SK-N-SH treated with all-trans-retinoic acid at 6 μM for 48 hours (cell line): ENCODE measurements at regions not wholly inside any gene's neighbourhood (a gene's known extent, or its start where the extent isn't known, plus 50 kb on each side); places are given as distances from the start of the nearest gene placed in this dataset.

Experiments used
- ATAC-seq: fragments of 200-7000 bp; cut with Tn5 transposase; 3 replicates; pipeline ENCODE4 v1.9.1; 2020; ENCODE audit warnings: mild to moderate bottlenecking, moderate library complexity
- ARNTL ChIP-seq: fragments of 450-650 bp; formaldehyde crosslinking; IDR thresholded peaks from 2 replicates; pipeline ENCODE4 v1.5.0; 2020; ENCODE audit warnings: low read depth, mild to moderate bottlenecking, moderate library complexity, borderline replicate concordance
- BACH2 ChIP-seq: fragments of 250-450 bp; sonication (Bioruptor Pico); IDR thresholded peaks from 2 replicates; pipeline ENCODE4 v1.9.0; 2021; ENCODE audit warnings: mild to moderate bottlenecking, borderline replicate concordance
- CREB5 ChIP-seq: fragments of 250-450 bp; sonication (Bioruptor Pico); IDR thresholded peaks from 2 replicates; pipeline ENCODE4 v1.5.1; 2020; ENCODE audit warnings: low read depth, mild to moderate bottlenecking, moderate library complexity
- CSDC2 ChIP-seq: fragments of 250-450 bp; sonication (Bioruptor Pico); IDR thresholded peaks from 2 replicates; pipeline ENCODE4 v1.5.0; 2020; ENCODE audit warnings: mild to moderate bottlenecking, moderate library complexity
- CSRNP3 ChIP-seq: fragments of 250-450 bp; sonication (Bioruptor Pico); IDR thresholded peaks from 2 replicates; pipeline ENCODE4 v1.5.1; 2021; ENCODE audit warnings: mild to moderate bottlenecking, moderate library complexity
- ESRRG ChIP-seq: fragments of 250-450 bp; sonication (Bioruptor Pico); IDR thresholded peaks from 2 replicates; pipeline ENCODE4 v1.6.1; 2021; ENCODE audit warnings: mild to moderate bottlenecking
- GLIS3 ChIP-seq: fragments of 250-450 bp; sonication (Bioruptor Pico); IDR thresholded peaks from 2 replicates; pipeline ENCODE4 v1.5.0; 2020; ENCODE audit warnings: mild to moderate bottlenecking, moderate library complexity
- ISL1 ChIP-seq: fragments of 250-450 bp; sonication (Bioruptor Pico); IDR thresholded peaks from 2 replicates; pipeline ENCODE4 v2.1.2; 2022; ENCODE audit warnings: mild to moderate bottlenecking, moderate library complexity
- OSR1 ChIP-seq: fragments of 250-450 bp; sonication (Bioruptor Pico); IDR thresholded peaks from 2 replicates; pipeline ENCODE4 v1.8.0; 2022; ENCODE audit warnings: moderate library complexity, mild to moderate bottlenecking, inconsistent platforms
- POU6F1 ChIP-seq: fragments of 250-450 bp; sonication (Bioruptor Pico); IDR thresholded peaks from 2 replicates; pipeline ENCODE4 v1.8.0; 2021; ENCODE audit warnings: low read depth, mild to moderate bottlenecking, moderate library complexity, borderline replicate concordance
- PPARA ChIP-seq: fragments of 250-450 bp; sonication (Bioruptor Pico); IDR thresholded peaks from 2 replicates; pipeline ENCODE4 v1.5.0; 2020; ENCODE audit warnings: mild to moderate bottlenecking, borderline replicate concordance
- RARB ChIP-seq: fragments of 250-450 bp; sonication (Bioruptor Pico); IDR thresholded peaks from 2 replicates; pipeline ENCODE4 v1.8.0; 2021; ENCODE audit warnings: mild to moderate bottlenecking, moderate library complexity
- SNAI2 ChIP-seq: fragments of 250-450 bp; sonication (Bioruptor Pico); IDR thresholded peaks from 2 replicates; pipeline ENCODE4 v1.5.0; 2020; ENCODE audit warnings: mild to moderate bottlenecking, moderate library complexity
- TCF4 ChIP-seq: fragments of 250-450 bp; sonication (Bioruptor Pico); IDR thresholded peaks from 2 replicates; pipeline ENCODE4 v1.8.0; 2021; ENCODE audit warnings: mild to moderate bottlenecking, moderate library complexity, borderline replicate concordance
- TOX ChIP-seq: fragments of 250-450 bp; sonication (Bioruptor Pico); IDR thresholded peaks from 2 replicates; pipeline ENCODE4 v1.8.0; 2021; ENCODE audit warnings: mild to moderate bottlenecking, moderate library complexity, borderline replicate concordance
- TSHZ2 ChIP-seq: fragments of 250-450 bp; sonication (Bioruptor Pico); IDR thresholded peaks from 2 replicates; pipeline ENCODE4 v1.5.0; 2020; ENCODE audit warnings: mild to moderate bottlenecking, moderate library complexity
- ZC3H10 ChIP-seq: fragments of 250-450 bp; sonication (Bioruptor Pico); IDR thresholded peaks from 2 replicates; pipeline ENCODE4 v1.5.1; 2021; ENCODE audit warnings: mild to moderate bottlenecking, moderate library complexity
- ZFP3 ChIP-seq: fragments of 250-450 bp; sonication (Bioruptor Pico); IDR thresholded peaks from 2 replicates; pipeline ENCODE4 v1.5.0; 2020; ENCODE audit warnings: mild to moderate bottlenecking, moderate library complexity
- ZFP30 ChIP-seq: fragments of 450-650 bp; formaldehyde crosslinking; IDR thresholded peaks from 2 replicates; pipeline ENCODE4 v1.5.0; 2022; ENCODE audit warnings: mild to moderate bottlenecking, moderate library complexity
- ZNF70 ChIP-seq: fragments of 450-650 bp; formaldehyde crosslinking; IDR thresholded peaks from 2 replicates; pipeline ENCODE4 v1.5.0; 2020; ENCODE audit warnings: mild to moderate bottlenecking, moderate library complexity
- ZNF8 ChIP-seq: fragments of 450-650 bp; formaldehyde crosslinking; IDR thresholded peaks from 2 replicates; pipeline ENCODE4 v1.5.0; 2020; ENCODE audit warnings: mild to moderate bottlenecking, moderate library complexity

- no peak for ATAC-seq
- TF ChIP-seq ISL1 (CRISPR knock-in tag) (no peak), ZNF70 (CRISPR knock-in tag) (no peak), RARB (CRISPR knock-in tag) (no peak), POU6F1 (CRISPR knock-in tag) (no peak), TCF4 (CRISPR knock-in tag) (no peak), ZC3H10 (CRISPR knock-in tag) (no peak), ARNTL (CRISPR knock-in tag) (no peak), OSR1 (CRISPR knock-in tag) (no peak), CSRNP3 (no peak), BACH2 (CRISPR knock-in tag) (no peak), TOX (CRISPR knock-in tag) (no peak)
Measured at GRCh38 chr2:8398040-8398668, 283.7 kb upstream of the ID2 start.

- TF ChIP-seq ZNF8 (CRISPR knock-in tag) = no peak
- no peak for TF ChIP-seq RARB (CRISPR knock-in tag)
- no peak for TF ChIP-seq TCF4 (CRISPR knock-in tag)
- no peak for TF ChIP-seq CSDC2 (CRISPR knock-in tag)
- TF ChIP-seq TSHZ2 (CRISPR knock-in tag) = no peak
- no peak for TF ChIP-seq ISL1 (CRISPR knock-in tag)
- no peak for TF ChIP-seq OSR1 (CRISPR knock-in tag)
- TF ChIP-seq ARNTL (CRISPR knock-in tag) = no peak
- TF ChIP-seq POU6F1 (CRISPR knock-in tag) = no peak
- TF ChIP-seq ESRRG (CRISPR knock-in tag) = no peak
- TF ChIP-seq BACH2 (CRISPR knock-in tag) = no peak
- no peak for TF ChIP-seq SNAI2 (CRISPR knock-in tag)
- no peak for TF ChIP-seq ZC3H10 (CRISPR knock-in tag)
- TF ChIP-seq ZFP30 (CRISPR knock-in tag) = no peak
- no peak for TF ChIP-seq PPARA (CRISPR knock-in tag)
- TF ChIP-seq ZFP3 (CRISPR knock-in tag) = no peak
- no peak for TF ChIP-seq CSRNP3
- TF ChIP-seq CREB5 = no peak
- no peak for TF ChIP-seq GLIS3
- TF ChIP-seq ZNF70 (CRISPR knock-in tag) = no peak
- TF ChIP-seq, all 23 proteins: peak for 0
- no peak for ATAC-seq
Measured at GRCh38 chr2:8399731-8400130, 282.1 kb upstream of the ID2 start.
